Glutamatergic neuron (in vitro differentiated cells): ENCODE measurements at regions not wholly inside any gene's neighbourhood (a gene's known extent, or its start where the extent isn't known, plus 50 kb on each side); places are given as distances from the start of the nearest gene placed in this dataset.

Source experiments
- DNase-seq: peaks from one replicate; pipeline ENCODE4 v3.0.0; 2022
- H3K27ac Mint-ChIP-seq: one replicate; pipeline ENCODE4 v1.8.0; 2020; ENCODE audit warnings: mild to moderate bottlenecking, mixed read lengths, inconsistent platforms; ENCODE audit not compliant: unreplicated experiment
- H3K27me3 Mint-ChIP-seq: one replicate; pipeline ENCODE4 v1.8.0; 2020; ENCODE audit warnings: mild to moderate bottlenecking, moderate library complexity, mixed read lengths, inconsistent platforms; ENCODE audit not compliant: unreplicated experiment
- H3K36me3 Mint-ChIP-seq: one replicate; pipeline ENCODE4 v1.8.0; 2020; ENCODE audit warnings: mild to moderate bottlenecking, mixed read lengths, inconsistent platforms; ENCODE audit not compliant: unreplicated experiment
- H3K4me1 Mint-ChIP-seq: one replicate; pipeline ENCODE4 v1.8.0; 2020; ENCODE audit warnings: mild to moderate bottlenecking, low read depth, mixed read lengths, inconsistent platforms; ENCODE audit not compliant: unreplicated experiment
- H3K4me3 Mint-ChIP-seq: one replicate; pipeline ENCODE4 v1.8.0; 2020; ENCODE audit warnings: mild to moderate bottlenecking, mixed read lengths, inconsistent platforms; ENCODE audit not compliant: unreplicated experiment
- H3K9me3 Mint-ChIP-seq: one replicate; pipeline ENCODE4 v1.8.0; 2020; ENCODE audit warnings: mild to moderate bottlenecking, moderate library complexity, mixed read lengths, inconsistent platforms; ENCODE audit not compliant: unreplicated experiment
- CTCF ChIP-seq: fragments of 200-600 bp; sonication (generic); IDR thresholded peaks from one replicate; pipeline ENCODE4 v1.5.0; 2021; ENCODE audit not compliant: partially characterized antibody, unreplicated experiment

DNA sequence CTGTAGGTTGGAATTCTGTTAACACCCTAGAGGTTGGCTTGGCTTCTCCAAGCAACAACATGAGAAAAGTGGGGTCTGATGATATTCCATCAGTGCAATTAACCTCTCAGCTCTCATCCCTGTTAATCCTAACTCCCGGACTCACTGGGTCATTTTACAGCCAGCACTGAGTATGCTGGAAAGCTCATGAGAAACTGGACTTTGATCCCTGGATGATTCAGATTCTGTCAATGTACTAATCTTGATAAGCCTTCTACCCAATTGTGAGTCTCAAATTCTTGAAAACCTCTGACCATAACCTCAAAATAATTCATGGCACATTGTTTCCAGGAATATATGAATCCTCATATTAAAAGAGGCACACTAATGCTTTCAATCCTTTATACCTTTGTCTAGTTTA lies 244.3 kb upstream of the DCAF8L1 start:
- Mint-ChIP-seq H3K4me3 (no peak overlapping the region), H3K36me3 (no peaks in the 10 kb centered on the region), H3K9me3 (peaks cover 4% of the 10 kb centered on the region), H3K27me3 (peaks cover 2% of the 10 kb centered on the region), H3K27ac (no peak overlapping the region), H3K4me1 (no peaks in the 10 kb centered on the region)
- no peak for TF ChIP-seq CTCF
- DNase-seq, result no peak

DNA sequence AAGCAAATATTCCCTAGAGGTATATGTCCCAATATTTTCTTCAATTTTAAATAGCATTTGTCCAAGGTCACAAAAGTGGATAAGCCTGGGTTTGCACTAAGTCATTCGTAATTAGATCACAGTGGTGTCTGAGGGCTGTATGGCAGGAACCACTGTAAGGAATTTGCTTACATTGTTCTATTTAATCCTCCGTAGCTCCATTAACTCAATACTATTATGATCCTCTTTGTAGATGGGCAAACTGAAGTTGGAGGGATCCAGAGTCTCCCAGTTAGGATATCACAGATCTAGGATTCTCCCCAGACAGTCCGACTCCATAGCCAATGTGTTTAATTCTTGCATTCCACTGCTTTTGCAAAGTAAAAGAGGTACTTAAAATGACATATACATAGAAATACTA lies 242.7 kb upstream of the DCAF8L1 start:
- TF ChIP-seq CTCF, result no peak
- no peak overlapping the region for H3K27ac Mint-ChIP-seq
- H3K36me3 Mint-ChIP-seq, result no peaks in the 10 kb centered on the region
- H3K4me3 Mint-ChIP-seq, result no peak overlapping the region
- H3K4me1 Mint-ChIP-seq, result no peaks in the 10 kb centered on the region
- H3K27me3 Mint-ChIP-seq, result peaks cover 2% of the 10 kb centered on the region
- H3K9me3 Mint-ChIP-seq, result peaks cover 4% of the 10 kb centered on the region
- no peak for DNase-seq

- no peaks in the 10 kb centered on the region for H3K4me1 Mint-ChIP-seq
- H3K9me3 Mint-ChIP-seq, result peaks cover 4% of the 10 kb centered on the region
Measured at GRCh38 chrX:28223469-28223868, 242.2 kb upstream of the DCAF8L1 start.

DNA sequence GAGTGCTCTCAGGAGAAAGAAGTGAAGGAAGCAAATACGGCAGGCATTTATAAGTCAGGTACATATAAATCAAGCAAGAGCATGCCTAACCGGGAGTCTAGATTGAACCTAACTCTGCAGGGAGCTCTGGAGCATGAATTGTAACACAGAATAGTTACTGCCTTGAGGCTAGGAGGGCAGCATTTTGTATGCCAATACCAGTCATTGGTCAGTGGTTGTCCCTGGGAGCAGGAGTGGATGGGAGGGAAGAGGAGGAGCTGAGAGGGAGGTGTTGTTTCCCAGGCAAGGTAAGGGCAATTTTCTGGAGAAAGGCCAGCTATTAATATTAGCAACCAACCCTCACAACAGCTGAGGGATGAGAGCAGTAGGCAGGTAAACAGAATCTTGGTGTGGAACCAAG lies 224.7 kb upstream of the DCAF8L1 start:
- Mint-ChIP-seq H3K36me3 (no peaks in the 10 kb centered on the region), H3K4me3 (peak overlapping the region; percentile 42), H3K9me3 (no peaks in the 10 kb centered on the region), H3K27me3 (no peaks in the 10 kb centered on the region), H3K27ac (no peak overlapping the region), H3K4me1 (no peaks in the 10 kb centered on the region)
- no peak for DNase-seq
- no peak for TF ChIP-seq CTCF

More at GRCh38 chrX:28223469-28223868, 242.2 kb upstream of the DCAF8L1 start:
- H3K36me3 Mint-ChIP-seq, result no peaks in the 10 kb centered on the region
- no peak for TF ChIP-seq CTCF
- no peak overlapping the region for H3K27ac Mint-ChIP-seq
- H3K4me3 Mint-ChIP-seq, result no peak overlapping the region
- H3K27me3 Mint-ChIP-seq, result peaks cover 2% of the 10 kb centered on the region
- no peak for DNase-seq

DNA sequence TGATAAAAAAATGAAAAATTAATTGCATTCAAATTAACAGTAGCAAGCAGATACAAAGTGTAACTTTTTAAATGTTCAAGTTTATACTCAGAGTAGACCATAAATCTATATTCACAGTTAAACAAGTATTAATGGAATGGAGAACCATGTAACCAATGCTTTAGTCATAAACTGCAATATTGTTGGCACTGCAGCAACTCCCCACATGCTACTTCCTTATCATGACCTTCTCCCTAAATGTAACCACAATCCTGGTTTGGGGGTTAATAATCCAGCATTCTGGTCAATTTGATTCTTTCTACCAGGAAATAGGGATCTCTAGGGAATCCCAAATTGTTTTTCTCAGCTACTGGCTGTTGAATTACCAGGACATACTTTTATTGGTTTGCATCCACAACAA lies 223.9 kb upstream of the DCAF8L1 start:
- DNase-seq, result no peak
- Mint-ChIP-seq H3K27ac (no peak overlapping the region), H3K9me3 (no peaks in the 10 kb centered on the region), H3K27me3 (no peaks in the 10 kb centered on the region), H3K4me1 (no peaks in the 10 kb centered on the region), H3K36me3 (no peaks in the 10 kb centered on the region), H3K4me3 (no peak overlapping the region)
- TF ChIP-seq CTCF, result no peak
